ENCODE measurements at regions not wholly inside any gene's neighbourhood (a gene's known extent, or its start where the extent isn't known, plus 50 kb on each side); places are given as distances from the start of the nearest gene placed in this dataset.

DNA sequence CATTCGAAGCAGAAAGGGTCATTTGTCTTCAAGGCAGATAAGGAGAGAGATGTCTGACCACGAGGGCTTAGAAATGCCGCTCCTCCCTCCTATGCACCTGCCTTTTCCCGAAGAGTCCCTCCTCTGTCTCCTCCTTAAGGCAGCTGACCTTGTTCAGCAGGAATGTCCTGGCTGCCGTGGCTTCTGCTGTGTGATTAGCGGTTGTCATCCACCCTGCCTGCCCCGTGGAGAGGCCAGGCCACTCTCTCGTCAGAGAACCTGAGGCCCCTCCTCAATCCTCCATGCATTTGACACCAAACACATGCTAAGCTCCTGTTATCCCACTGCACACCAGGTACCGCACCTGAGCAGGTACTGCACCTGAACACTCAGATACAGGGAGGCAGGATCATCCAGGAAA is 834.6 kb downstream of the TBC1D22A start:
- Histone ChIP-seq H4K5ac (ENCODE audit: low read depth, low read length) (no peak overlapping the region), H2BK15ac (ENCODE audit: low read depth, low read length) (no peak overlapping the region), H2AK9ac (replicated peaks; ENCODE audit: low read depth, low read length, poor library complexity) (no peak overlapping the region), H3K56ac (ENCODE audit: extremely low read depth, insufficient read depth, low read length) (no peak overlapping the region), H4K91ac (ENCODE audit: insufficient read depth, low read depth, low read length) (no peak overlapping the region), H4K20me1 (ENCODE audit: insufficient read depth, low read length) (no peaks in the 10 kb centered on the region), H3K4me1 (ENCODE audit: control insufficient read depth, insufficient read depth, low read length) (no peaks in the 10 kb centered on the region), H3K9me3 (ENCODE audit: control insufficient read depth, insufficient read depth, low read length) (peaks cover 49% of the 10 kb centered on the region), H3K4me3 (ENCODE audit: insufficient read depth, low read depth, low read length) (no peak overlapping the region), H2BK5ac (ENCODE audit: low read depth, low read length, poor library complexity, severe bottlenecking) (no peak overlapping the region), H3K27ac (ENCODE audit: insufficient read depth, low read length) (no peak overlapping the region), H2BK20ac (ENCODE audit: low read depth, low read length) (no peak overlapping the region), H3K18ac (ENCODE audit: low read depth, low read length) (no peak overlapping the region), H3K36me3 (ENCODE audit: control insufficient read depth, insufficient read depth, low read length) (no peaks in the 10 kb centered on the region), H3K23ac (ENCODE audit: low read depth, low read length) (no peak overlapping the region), H3K9me1 (ENCODE audit: insufficient read depth, low read length) (no peaks in the 10 kb centered on the region), H4K8ac (ENCODE audit: low read depth in 2 of 2, low read length in 2 of 2) (no peak overlapping the region), H3K79me1 (ENCODE audit: low read depth in 1 of 2, low read length in 2 of 2) (no peaks in the 10 kb centered on the region), H2BK120ac (ENCODE audit: low read depth, low read length) (no peak overlapping the region), H3K4ac (ENCODE audit: low read depth, low read length) (no peak overlapping the region), H2AFZ (replicated peaks; ENCODE audit: low read length, poor library complexity) (no peak overlapping the region), H3K9ac (ENCODE audit: low read depth, low read length) (no peak overlapping the region), H3K27me3 (ENCODE audit: control insufficient read depth, insufficient read depth, low read length) (no peaks in the 10 kb centered on the region), H3K4me2 (ENCODE audit: low read depth, low read length) (no peak overlapping the region), H2AK5ac (ENCODE audit: low read depth, low read length) (no peak overlapping the region), H3K14ac (replicated peaks; ENCODE audit: low read depth, low read length) (no peak overlapping the region)
- BruUV-seq (replicated peaks): no TSS peak
- POLR2A ChIA-PET (ENCODE audit: unreplicated experiment): no interaction called here
- CTCF ChIA-PET: no interaction called here
- dilution Hi-C loops (cut with HindIII; ENCODE audit: low sequenced_read_pairs, unreplicated experiment) (no loop called here), intact Hi-C loops (cut with micrococcal nuclease) (no loop called here), in situ Hi-C loops (cut with MboI; ENCODE audit: low sequenced_read_pairs) (no loop called here)
- TF ChIP-seq RCOR1 (IDR thresholded peaks at IDR 0.05; ENCODE audit: insufficient replicate concordance, low read length): no peak
- TF ChIP-seq MXI1 (IDR thresholded peaks at IDR 0.05; ENCODE audit: borderline replicate concordance, low read depth, low read length): no peak
- no peak for TF ChIP-seq CHD1 (IDR thresholded peaks at IDR 0.05; ENCODE audit: low read depth, low read length)
- TF ChIP-seq FOS (IDR thresholded peaks at IDR 0.05; ENCODE audit: low read depth, low read length): no peak
- TF ChIP-seq RFX5 (IDR thresholded peaks at IDR 0.05; ENCODE audit: low read depth, low read length): no peak
- DNase-seq (no peak), ATAC-seq (ENCODE audit: low read depth) (no peak)
- WGBS, 2 experiments (ENCODE audit: extremely low coverage in 2 of 2, insufficient read length in 1 of 2): 24% methylated on average over 2 of the region's 9 CpGs; no CpG with 5 or more reads in 1 of the 2 experiments

All from IMR-90 (cell line).